Ishikawa (cell line): ENCODE measurements at regions not wholly inside any gene's neighbourhood (a gene's known extent, or its start where the extent isn't known, plus 50 kb on each side); places are given as distances from the start of the nearest gene placed in this dataset.
A peak's percentile ranks its signal among the peaks of the same experiment; 100 is the strongest.

ENCODE experiments used
- CEBPB ChIP-seq: IDR thresholded peaks from 2 replicates; pipeline ENCODE4 v1.6.1; 2012
- CREB1 ChIP-seq: IDR thresholded peaks from 2 replicates; pipeline ENCODE4 v1.6.1; 2012; ENCODE audit warnings: low read depth
- EGR1 ChIP-seq: IDR thresholded peaks from 2 replicates; pipeline ENCODE4 v1.6.1; 2012
- EP300 ChIP-seq: IDR thresholded peaks from 2 replicates; pipeline ENCODE4 v1.6.1; 2012; ENCODE audit warnings: borderline replicate concordance
- FOXM1 ChIP-seq: IDR thresholded peaks from 2 replicates; pipeline ENCODE4 v1.6.1; 2012; ENCODE audit warnings: low read depth, borderline replicate concordance
- MAX ChIP-seq: IDR thresholded peaks from 2 replicates; pipeline ENCODE4 v1.6.1; 2012
- NFIC ChIP-seq: IDR thresholded peaks from 2 replicates; pipeline ENCODE4 v1.6.1; 2012
- RAD21 ChIP-seq: IDR thresholded peaks from 2 replicates; pipeline ENCODE4 v1.6.1; 2012; ENCODE audit warnings: low read depth
- REST ChIP-seq: IDR thresholded peaks from 2 replicates; pipeline ENCODE4 v1.6.1; 2012; ENCODE audit warnings: low read depth, mild to moderate bottlenecking
- TAF1 ChIP-seq: IDR thresholded peaks from 2 replicates; pipeline ENCODE4 v1.6.1; 2012; ENCODE audit warnings: low read depth, mild to moderate bottlenecking
- TCF12 ChIP-seq: IDR thresholded peaks from 2 replicates; pipeline ENCODE4 v1.6.1; 2012; ENCODE audit warnings: low read depth
- TEAD4 ChIP-seq: IDR thresholded peaks from 2 replicates; pipeline ENCODE4 v1.6.1; 2012
- USF1 ChIP-seq: IDR thresholded peaks from 2 replicates; pipeline ENCODE4 v1.6.1; 2012
- YY1 ChIP-seq: IDR thresholded peaks from 2 replicates; pipeline ENCODE4 v1.6.1; 2012; ENCODE audit warnings: low read depth
- ZBTB7A ChIP-seq: IDR thresholded peaks from 2 replicates; pipeline ENCODE4 v1.6.1; 2012; ENCODE audit warnings: low read depth

- TF ChIP-seq USF1: no peak
- TF ChIP-seq TCF12: no peak
- TF ChIP-seq FOXM1: no peak
These were observed 538.7 kb upstream of the SGCG start for GRCh38 chr13:22642088-22642487.

- TF ChIP-seq RAD21 (no peak), NFIC (no peak), EP300 (no peak), ZBTB7A (no peak), MAX (no peak)
These were observed 535.8 kb upstream of the SGCG start for GRCh38 chr13:22644941-22645340.

- TF ChIP-seq USF1 (no peak), MAX (no peak), NFIC (no peak), EP300 (no peak), EGR1 (no peak), TAF1 (no peak), CREB1 (no peak), REST (no peak), YY1 (no peak)
These were observed 533.5 kb upstream of the SGCG start for GRCh38 chr13:22647156-22647850.

- TF ChIP-seq REST (no peak), NFIC (no peak), FOXM1 (no peak), RAD21 (peak; percentile 15; the same call in 1 of the 2 replicates), EP300 (peak; percentile 33; the same call in 1 of the 2 replicates), TCF12 (no peak)
These were observed 532.4 kb upstream of the SGCG start for GRCh38 chr13:22648320-22648801.

GRCh38 chr13:22652796-22653195, 528.0 kb upstream of the SGCG start:
- TF ChIP-seq TCF12 (no peak), USF1 (no peak), TAF1 (no peak), CEBPB (no peak), FOXM1 (no peak), RAD21 (no peak), TEAD4 (no peak), CREB1 (no peak), YY1 (no peak), ZBTB7A (no peak), REST (no peak), EP300 (no peak), NFIC (no peak)
